NCI-H2227 treated with DMSO at 0.1 percent for 48 hours (cell line): ENCODE measurements at regions not wholly inside any gene's neighbourhood (a gene's known extent, or its start where the extent isn't known, plus 50 kb on each side); places are given as distances from the start of the nearest gene placed in this dataset.
"Not testable (repeated sequence)": the region's sequence is repeated elsewhere in the genome, so short reads cannot be mapped to it uniquely, and the experiment has no call there.

ENCODE experiments used
- DNase-seq: peaks from one replicate; lab custom pipeline; 2025; lab: John Stamatoyannopoulos, UW

- no peak for DNase-seq
These were observed 233.6 kb upstream of the SEMA3E start for GRCh38 chr7:83882551-83882950.

GRCh38 chr7:83879063-83879462 is 230.1 kb upstream of the SEMA3E start:
- no peak for DNase-seq

- no peak for DNase-seq
These were observed 229.7 kb upstream of the SEMA3E start for GRCh38 chr7:83878614-83879013.

- DNase-seq: no peak
These were observed 227.7 kb upstream of the SEMA3E start for GRCh38 chr7:83876593-83876992.

GRCh38 chr7:83873459-83873858 is 224.5 kb upstream of the SEMA3E start:
- DNase-seq: no peak

- DNase-seq: no peak
These were observed 223.6 kb upstream of the SEMA3E start for GRCh38 chr7:83872501-83872900.

GRCh38 chr7:83870515-83870914 is 221.6 kb upstream of the SEMA3E start:
- no peak for DNase-seq

GRCh38 chr7:83866582-83866981 is 217.6 kb upstream of the SEMA3E start:
- DNase-seq: no peak

- no peak for DNase-seq
These were observed 215.6 kb upstream of the SEMA3E start for GRCh38 chr7:83864551-83864950.

GRCh38 chr7:83863906-83864305 is 215.0 kb upstream of the SEMA3E start:
- no peak for DNase-seq

GRCh38 chr7:83861876-83862275 is 212.9 kb upstream of the SEMA3E start:
- no peak for DNase-seq

- no peak for DNase-seq
These were observed 210.9 kb upstream of the SEMA3E start for GRCh38 chr7:83859827-83860226.

GRCh38 chr7:83857691-83858090 is 208.8 kb upstream of the SEMA3E start:
- no peak for DNase-seq

- DNase-seq: no peak
These were observed 207.2 kb upstream of the SEMA3E start for GRCh38 chr7:83856094-83856493.

- no peak for DNase-seq
These were observed 203.2 kb upstream of the SEMA3E start for GRCh38 chr7:83852136-83852535.

- no peak for DNase-seq
These were observed 202.6 kb upstream of the SEMA3E start for GRCh38 chr7:83851551-83851950.

GRCh38 chr7:83850941-83851340 is 202.0 kb upstream of the SEMA3E start:
- no peak for DNase-seq

GRCh38 chr7:83850125-83850524 is 201.2 kb upstream of the SEMA3E start:
- DNase-seq: no peak

GRCh38 chr7:83849131-83849530 is 200.2 kb upstream of the SEMA3E start:
- DNase-seq: no peak

- DNase-seq: no peak
These were observed 194.0 kb upstream of the SEMA3E start for GRCh38 chr7:83842894-83843293.

GRCh38 chr7:83837683-83838082 is 188.7 kb upstream of the SEMA3E start:
- DNase-seq: no peak

- no peak for DNase-seq
These were observed 187.1 kb upstream of the SEMA3E start for GRCh38 chr7:83836028-83836427.

- DNase-seq: no peak
These were observed 186.5 kb upstream of the SEMA3E start for GRCh38 chr7:83835424-83835823.

GRCh38 chr7:83833721-83834120 is 184.8 kb upstream of the SEMA3E start:
- DNase-seq: not testable (repeated sequence)

GRCh38 chr7:83832009-83832408 is 183.1 kb upstream of the SEMA3E start:
- DNase-seq: no peak
